NCI-H345 (cell line): ENCODE measurements at regions not wholly inside any gene's neighbourhood (a gene's known extent, or its start where the extent isn't known, plus 50 kb on each side); places are given as distances from the start of the nearest gene placed in this dataset.

ENCODE experiments used
- DNase-seq: peaks from one replicate; lab custom pipeline; 2025; lab: John Stamatoyannopoulos, UW

DNA sequence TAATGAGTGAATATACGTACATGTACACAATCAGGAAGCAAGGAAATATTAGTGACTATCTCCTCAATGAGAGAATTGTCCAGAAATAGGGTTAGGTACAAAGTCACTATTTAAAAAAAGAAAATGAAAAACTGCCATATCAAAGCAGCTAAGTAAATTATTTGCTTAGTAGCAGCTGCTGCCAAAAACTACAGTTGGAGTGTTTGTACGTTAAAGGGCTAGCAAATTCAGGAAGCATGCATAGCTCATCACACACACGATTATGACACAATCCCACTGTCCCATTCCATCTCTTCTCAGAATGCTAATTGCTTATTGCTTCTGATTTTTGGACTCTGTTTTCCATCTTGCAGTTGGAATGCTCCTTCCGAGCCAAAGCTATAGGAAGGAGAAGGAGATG, 2012.5 kb upstream of the LRRTM1 start:
- DNase-seq = peak; percentile 80

DNA sequence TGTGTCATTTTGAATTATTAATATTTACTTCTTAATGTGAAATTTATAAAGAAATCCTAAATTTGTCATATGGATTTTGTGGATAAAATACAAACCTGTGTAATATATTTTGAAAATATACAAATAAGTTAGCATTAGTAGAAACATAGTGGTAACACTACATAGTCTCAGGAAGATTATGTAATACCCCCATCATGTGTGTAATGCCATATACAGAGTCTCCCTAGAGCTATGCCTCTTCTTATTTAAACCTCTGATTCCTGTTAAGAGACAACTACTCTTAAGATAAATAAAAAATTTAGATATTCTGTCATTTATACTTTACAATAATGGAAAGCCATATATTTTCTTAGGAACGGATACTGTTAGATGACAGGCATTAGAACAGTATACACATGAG, 2012.0 kb upstream of the LRRTM1 start:
- no peak for DNase-seq

DNA sequence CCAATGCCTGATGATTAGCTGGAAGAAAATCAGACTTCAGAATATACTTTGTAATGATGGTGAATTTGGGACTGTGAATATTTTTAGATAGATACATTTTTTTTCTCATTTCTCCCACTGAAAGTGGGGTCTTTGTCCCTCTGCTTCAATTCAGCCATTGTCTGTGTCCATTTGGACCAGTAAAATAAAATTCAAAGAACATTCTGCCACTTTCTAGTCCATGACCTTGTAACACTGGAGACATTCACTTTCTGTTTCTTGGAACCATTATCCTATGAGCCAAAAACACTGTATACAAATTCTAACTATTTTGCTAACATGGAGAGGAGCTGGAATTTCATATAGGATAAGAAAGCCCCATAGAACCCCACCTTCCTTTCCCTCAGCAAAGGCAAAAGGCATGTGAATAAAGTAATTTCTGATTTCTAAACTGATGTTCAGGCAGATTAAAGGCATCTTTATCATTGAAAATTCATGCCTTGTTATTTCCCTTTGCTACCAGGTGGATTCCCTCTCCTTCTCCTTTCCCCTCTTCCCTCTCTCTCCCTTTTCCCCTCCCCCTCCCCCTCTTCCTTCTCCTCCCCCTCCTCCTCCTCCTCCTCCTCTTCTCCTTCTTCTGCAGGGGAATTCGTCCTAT, 2010.4 kb upstream of the LRRTM1 start:
- no peak for DNase-seq

DNA sequence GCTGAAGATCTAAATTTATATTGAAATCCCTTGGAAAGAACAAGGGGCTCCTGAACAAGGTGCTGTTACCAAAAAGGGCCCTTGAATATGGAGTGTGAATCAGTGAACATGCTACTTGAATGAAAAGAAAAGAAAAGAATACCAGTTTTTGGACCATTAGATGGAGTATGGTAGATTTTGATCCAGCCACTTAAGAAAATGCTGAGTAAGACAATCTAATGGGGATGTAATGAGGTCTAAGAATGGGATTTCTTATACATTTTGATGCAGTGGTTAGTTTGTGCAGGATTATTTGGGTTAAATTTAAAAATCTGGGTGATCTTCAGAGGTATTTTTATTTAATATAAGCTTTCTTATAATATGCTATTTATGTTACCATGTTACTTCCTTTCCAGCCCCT, 2003.0 kb upstream of the LRRTM1 start:
- DNase-seq = no peak

DNA sequence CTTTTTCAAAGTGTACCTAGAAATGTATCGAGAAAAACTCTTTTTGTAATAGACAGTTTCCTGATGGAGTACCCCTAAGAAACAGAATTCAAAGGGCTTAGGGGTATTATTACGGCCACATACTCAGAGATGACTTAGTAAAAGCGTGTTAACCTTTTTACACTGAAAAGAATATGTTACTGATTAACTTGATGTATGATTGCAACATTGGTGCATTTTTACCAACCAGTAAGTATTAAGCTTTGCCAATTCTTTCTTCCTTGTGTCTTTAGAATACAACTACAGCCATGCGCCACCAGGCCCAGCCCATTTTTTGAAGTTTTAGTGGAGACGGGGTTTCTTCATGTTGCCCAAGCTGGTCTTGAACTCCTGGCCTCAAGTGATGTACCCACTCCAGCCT, 1997.0 kb upstream of the LRRTM1 start:
- no peak for DNase-seq

DNA sequence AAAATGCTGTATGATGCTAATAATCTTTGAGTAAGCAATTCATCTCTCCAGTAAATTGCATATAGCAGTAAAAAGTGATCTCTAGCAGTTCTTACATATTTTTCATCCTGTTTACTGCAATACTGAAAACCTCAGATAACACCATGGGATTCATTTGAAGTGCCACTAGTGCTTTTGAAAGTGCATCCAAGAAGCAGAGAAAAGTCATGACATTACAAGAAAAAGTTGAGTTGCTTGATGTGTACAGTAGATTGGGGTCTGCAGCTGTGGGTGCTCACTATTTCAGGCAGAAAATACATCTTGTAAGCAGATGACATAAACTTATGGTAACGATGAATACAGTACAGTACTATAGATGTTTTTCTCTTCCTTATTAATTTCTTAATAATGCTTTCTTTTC, 1984.9 kb upstream of the LRRTM1 start:
- DNase-seq = no peak

DNA sequence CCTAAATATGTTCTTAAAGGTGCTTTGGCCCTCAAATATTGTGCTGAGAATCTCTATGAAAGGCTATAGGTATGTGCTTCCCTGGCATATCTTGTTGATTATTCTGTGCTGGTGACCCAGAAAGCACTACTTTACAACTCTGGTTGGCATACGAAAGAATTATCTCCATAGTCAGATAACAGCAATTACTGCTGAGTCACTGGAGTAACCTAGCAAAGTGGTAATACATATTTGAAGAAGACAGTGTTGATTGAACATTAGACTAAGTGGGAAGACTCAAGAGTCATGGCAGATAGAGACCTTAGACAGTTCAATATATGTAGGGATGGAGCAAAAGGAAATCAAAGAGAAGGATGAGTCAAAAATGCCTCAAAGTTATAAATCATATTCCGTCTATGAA, 1978.5 kb upstream of the LRRTM1 start:
- no peak for DNase-seq

DNA sequence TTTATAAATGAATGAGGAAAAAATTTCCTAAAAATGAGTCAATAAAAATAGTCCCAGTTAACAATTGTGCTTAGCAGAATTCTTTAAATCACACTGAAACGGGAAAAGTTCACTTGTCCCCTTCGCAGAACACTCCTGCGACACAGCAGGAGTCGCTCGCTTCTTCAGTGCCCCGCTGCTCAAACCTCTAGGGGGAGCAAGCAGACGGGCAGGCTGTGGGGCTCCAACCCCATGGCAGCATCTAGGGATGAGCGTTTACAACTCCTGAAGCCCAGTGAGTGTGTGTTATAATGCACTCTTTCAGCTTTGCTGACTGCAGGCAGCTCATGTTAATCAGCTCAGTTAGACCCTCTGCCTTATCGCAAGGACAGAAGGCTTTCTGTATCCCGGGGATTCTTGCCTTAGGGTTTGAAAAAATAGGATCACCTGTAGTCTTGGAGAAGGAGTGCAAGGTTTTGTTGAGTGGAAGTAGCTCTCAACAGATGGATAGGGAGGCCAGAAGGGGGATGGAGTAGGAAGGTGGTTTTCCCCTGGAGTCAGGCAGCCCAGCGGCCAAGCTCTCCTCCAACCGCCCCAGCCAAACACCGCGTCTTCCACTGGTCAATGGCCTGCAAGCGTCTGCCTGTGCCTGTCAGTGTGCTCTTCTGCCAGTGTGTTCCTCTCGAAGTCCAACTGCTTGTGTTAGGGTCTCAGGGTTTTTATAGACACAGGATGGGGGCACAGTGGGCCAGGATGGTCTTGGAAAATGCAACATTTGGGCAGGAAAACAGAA, 1977.7 kb upstream of the LRRTM1 start:
- no peak for DNase-seq

DNA sequence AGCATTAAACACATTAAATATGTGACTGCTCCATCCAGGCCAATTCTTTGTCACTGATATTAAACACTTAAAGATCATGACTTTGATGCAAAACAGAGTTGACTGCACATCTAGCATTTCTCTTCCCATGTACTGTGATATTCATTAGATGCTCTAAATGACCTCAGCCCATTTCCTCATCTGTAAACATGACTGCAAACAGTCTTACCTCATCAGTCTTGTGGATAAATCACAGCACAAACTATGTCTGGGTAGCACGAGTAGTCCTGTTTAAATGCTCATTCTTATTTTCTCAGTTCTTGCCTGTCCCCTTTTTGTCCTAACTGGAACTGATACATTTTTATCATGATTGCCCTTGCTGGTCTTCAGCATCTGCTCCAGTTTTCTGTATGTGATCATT, 1974.8 kb upstream of the LRRTM1 start:
- no peak for DNase-seq

DNA sequence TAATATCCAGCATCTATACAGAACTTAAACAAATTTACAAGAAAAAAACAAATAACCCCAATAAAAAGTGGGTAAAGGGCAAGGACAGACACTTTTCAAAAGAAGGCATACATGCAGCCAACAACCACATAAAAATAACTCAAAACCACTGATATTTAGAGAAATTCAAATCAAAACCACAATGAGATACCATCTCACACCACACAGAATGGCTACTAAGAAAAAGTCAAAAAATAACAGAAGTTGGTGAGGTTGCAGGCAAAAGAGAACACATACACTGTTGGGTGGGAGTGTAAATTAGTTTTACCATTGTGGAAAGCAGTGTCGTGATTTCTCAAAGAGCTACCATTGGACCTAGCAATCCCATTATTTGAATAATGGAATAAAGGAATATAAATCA, 1973.9 kb upstream of the LRRTM1 start:
- DNase-seq = no peak

DNA sequence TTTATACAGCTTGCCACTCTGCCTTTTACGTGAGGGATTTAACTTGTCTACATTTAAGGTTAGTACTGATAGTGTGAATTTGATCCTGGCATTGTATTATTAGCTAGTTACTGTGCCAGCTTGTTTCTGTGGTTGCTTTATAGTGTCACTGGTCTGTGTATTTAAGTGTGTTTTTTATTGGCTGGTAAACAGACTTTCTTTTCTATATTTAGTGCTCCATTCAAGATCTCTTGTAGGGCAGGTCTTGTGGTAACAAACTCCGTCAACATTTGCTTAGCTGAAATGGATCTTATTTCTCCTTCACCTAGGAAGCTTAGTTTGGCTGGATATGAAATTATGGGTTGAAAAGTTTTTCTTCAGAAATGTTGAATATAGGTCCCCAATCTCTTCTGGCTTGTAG, 1971.0 kb upstream of the LRRTM1 start:
- DNase-seq = peak; percentile 65

DNA sequence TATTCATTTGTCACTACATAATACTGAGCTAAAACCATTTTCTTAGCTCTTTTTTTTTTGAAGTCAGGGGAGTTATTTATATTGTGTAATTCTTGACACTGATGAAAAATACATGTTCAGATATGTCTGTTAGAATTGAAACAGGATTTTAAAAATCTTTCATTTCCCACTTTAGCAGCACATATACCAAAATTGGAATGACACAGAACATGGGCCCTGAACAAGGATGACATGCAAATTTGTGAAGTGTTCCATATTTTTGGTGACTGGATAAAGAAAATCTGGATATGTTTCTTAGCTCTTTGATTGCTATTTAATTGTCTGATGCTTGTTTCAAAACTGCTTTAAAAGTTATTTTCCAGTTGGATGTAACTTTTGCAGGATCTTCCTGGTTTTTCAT, 1963.9 kb upstream of the LRRTM1 start:
- DNase-seq = no peak

DNA sequence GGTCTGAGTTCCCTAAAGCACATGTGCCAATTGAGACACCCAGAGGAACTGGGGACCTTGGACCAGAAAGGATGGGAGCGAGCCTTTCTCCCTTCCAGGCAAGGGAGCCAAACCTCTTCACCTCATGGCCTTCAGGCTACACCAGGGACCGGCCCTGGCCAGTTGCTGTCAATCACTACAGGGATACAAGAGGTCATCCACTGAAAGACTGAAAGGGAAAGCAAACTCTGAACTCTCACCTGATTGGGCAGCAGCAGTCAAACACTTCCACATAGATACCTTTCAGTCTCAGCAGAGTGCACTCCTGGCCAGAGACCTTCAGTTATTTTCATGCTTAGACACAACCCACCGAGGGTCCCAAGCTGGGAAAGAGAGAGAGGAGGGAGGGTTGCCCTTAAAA, 1956.0 kb upstream of the LRRTM1 start:
- no peak for DNase-seq

DNA sequence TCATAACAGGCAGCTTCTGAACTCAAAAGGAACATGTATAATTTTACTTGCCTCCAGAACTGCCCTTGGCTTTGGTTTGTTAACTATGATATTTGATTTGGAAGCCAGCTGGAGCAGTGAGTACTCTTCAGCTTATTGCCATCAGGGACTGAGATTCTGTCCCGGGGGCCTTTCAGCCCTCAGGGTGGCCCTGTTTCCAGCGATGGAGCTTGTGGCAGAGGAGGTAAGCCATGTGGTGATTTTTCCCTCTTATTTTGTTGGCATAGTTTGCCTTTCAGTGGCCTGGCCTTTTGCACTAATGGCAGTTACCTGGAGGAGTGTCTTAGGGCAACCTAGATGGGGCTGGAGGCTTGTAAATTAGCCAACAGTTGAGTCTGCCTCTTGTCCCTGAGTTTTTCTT, 1955.0 kb upstream of the LRRTM1 start:
- peak; percentile 10 for DNase-seq

DNA sequence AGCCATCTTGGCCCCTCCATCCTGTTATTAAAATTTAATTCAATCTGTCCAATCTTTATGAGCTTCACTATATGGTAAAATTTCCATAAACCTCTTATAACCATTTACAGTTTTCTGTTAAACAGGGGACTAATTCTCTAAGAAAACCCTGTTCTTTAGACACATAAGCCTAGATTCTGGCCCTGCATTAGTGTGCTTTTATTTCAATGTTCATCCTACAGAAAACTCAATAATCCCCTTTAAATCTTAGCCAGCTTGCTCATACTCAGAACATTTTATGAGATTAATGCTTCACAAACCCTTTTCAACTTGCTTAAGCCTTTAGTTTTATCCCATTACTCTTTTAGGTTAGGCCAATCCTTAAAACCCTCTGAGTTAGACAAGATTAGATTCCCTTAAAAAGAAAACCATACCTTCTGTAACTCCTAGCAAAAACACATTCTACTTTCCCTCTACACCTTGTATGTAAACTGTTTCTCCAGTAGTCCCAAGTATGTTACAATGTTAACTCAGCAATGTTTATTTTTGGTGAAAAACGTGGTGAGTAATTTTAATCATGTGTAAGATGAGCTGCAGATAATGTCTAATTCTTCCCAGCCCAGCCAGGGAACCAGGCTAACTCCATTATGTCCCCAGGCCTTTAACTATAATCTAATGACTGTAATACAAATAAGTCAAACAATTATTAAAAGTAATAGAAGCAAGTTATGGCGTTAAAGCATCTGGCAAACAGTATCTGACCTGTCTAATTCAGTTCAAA, 1953.4 kb upstream of the LRRTM1 start:
- DNase-seq = no peak

DNA sequence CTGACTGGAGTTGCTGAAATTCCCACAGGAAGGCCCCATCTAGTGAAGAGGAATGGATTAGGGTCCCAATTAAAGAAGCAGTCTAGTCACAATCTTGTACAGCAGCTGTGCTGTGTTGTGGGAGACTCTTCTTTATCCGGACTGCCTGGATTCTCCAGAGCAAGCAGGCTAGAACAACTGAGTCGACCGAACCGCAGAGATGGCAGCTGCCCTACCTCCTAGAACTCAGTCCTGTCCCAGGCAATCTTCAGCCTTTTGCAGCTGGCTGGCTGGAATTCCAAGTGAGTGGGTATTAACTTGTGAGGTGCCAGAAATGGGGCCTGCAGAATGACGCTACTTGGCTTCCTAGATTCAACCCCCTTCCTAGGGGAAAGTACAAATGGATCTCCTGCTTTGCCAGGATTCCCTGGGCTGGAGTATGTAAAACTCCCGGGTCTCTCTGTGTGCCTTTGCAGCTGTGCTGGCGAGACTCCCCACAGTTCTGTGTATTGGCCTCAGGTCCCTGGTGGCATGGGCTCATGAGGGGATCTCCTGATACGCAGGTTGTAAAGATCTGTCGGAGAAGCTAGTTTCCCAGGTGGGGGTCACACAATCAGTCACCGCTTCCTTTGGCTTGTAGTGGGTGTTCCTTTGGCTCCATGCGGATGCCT, 1952.6 kb upstream of the LRRTM1 start:
- DNase-seq = no peak

DNA sequence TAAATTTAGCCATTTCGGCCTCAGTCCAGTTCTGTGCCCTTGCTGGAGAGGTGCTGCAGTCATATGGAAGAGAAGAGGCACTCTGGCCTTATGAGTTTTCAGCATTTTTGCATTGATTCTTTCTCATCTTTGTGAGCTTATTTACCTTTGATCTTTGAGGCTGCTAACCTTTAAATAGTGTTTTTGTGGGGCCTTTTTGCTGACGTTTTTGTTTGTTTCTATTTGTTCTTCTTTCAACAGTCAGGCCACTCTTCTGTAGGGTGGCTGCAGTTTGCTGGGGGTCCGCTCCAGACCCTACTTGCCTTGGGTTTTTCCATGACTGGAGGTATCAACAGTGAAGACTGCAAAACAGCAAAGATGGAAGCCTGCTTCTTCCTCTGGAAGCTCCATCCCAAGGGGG, 1951.7 kb upstream of the LRRTM1 start:
- DNase-seq = no peak

DNA sequence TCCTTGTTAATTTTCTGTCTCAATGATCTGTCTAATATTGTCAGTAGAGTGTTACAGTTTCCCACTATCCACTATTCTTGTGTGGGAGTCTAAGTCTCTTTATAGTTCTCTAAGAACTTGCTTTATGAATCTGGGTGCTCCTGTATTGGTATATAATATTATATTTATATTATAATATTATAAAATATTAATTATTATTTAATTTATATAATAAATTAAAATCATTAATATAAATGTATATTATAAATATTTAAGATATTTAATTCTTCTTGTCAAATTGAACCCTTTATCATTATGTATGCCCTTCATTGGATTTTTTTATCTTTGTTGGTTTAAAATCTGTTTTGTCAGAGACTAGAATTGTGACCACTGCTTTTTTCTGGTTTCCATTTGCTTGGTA, 1950.2 kb upstream of the LRRTM1 start:
- DNase-seq = no peak

DNA sequence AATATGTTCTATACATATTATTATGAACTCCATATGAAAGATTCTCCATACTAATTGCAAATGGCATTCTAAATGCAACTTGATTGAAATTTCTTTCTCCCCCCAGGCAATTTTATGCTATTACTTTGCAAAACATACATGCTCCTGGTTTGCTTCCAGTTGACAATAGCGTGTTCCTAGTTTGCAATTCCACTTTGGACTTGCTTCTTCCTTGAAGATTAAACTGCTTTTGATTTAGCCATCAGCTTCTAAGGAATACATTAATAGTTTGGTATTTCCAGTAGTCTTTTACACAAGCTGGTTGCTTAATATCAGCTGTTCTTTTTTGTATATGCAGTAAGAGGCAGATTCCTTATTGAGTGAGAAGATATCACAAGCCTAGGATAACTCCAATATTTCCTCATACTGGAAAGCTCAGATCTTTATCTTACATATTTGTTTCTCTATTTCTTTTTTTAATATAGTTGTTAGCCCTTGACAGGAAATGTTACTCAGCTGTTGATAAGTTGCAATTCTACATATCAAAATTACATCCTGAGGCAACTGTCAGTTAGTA, 1941.7 kb upstream of the LRRTM1 start:
- DNase-seq = no peak

DNA sequence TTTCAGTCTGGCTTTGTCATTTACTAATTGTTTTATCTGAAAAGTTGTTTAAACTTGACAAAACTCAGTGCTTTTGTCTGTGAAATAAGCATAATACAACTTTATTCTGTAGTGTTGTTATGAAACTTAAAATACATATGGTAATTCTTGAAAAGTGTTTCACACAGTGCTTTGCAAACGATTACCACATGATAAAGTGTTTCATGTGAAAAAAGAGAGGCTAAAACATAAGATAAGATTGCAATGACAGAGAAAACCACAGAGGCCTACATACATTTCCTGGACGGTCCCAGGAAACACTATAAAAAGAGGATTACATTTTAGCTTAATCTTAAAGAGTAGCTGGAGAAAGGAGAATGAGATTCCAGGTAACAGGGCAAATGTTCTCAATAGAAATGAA, 1934.6 kb upstream of the LRRTM1 start:
- no peak for DNase-seq

DNA sequence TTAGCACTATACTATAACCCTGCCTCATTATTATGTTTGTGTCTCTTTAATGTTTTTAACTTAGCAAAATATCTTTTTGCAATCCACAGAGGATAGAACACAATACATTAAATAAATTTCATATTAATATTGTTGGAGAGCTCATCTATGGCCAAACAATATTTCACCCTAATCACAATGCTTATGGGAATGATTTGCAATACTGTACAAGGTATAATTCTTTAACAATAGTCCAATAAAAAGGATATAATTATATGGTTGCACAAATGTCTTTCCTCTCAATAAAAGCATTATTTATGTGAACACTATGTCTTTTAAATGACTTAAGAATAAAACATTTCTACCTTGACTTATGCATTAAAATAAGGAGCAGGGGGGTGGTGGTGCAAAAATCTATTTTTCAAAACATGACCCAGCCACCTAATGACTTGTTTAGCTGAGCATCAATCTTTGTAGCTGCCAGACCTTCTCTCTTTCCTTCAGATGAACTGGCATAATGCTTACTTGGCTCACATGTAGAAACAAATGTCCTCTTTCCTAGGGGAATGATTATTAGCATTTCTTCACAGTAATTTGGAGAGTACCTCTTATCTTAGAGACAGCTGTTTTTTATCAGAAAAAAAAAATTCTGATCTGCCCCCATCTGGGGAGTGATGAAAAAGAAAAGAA, 1933.6 kb upstream of the LRRTM1 start:
- no peak for DNase-seq
